ENCODE measurements at regions not wholly inside any gene's neighbourhood (a gene's known extent, or its start where the extent isn't known, plus 50 kb on each side); places are given as distances from the start of the nearest gene placed in this dataset.

GRCh38 chr9:18159254-18159653, 314.7 kb upstream of the ADAMTSL1 start:
- TF ChIP-seq CTCF (IDR thresholded peaks at IDR 0.05; ENCODE audit: insufficient read depth, low read depth, low read length) (no peak), EZH2 (IDR thresholded peaks at IDR 0.05; ENCODE audit: insufficient read depth, low read length) (no peak)

Measured in astrocyte (in vitro differentiated cells and primary cell).